Astrocyte (in vitro differentiated cells and primary cell): ENCODE measurements at regions not wholly inside any gene's neighbourhood (a gene's known extent, or its start where the extent isn't known, plus 50 kb on each side); places are given as distances from the start of the nearest gene placed in this dataset.

ENCODE experiments used
- DNase-seq: peaks from one replicate; pipeline ENCODE4 v3.0.0-alpha.2; 2010; ENCODE audit warnings: low read depth
- FAIRE-seq: peaks from 2 replicates; lab custom pipeline; 2011; peaks lifted over from hg19 to GRCh38; lab: Jason Lieb, UNC
- H2AFZ ChIP-seq: 2 replicates; pipeline ENCODE4 v1.6.0; 2012; ENCODE audit warnings: low read depth, low read length, inconsistent platforms
- H3K27ac ChIP-seq: 2 replicates; pipeline ENCODE4 v1.5.1; 2011; ENCODE audit warnings: low read depth, low read length, inconsistent platforms
- H3K27me3 ChIP-seq: 2 replicates; pipeline ENCODE4 v1.6.0; 2011; ENCODE audit warnings: low read length, inconsistent platforms; ENCODE audit not compliant: insufficient read depth
- H3K36me3 ChIP-seq: 2 replicates; pipeline ENCODE4 v1.5.1; 2011; ENCODE audit warnings: low read length, inconsistent platforms; ENCODE audit not compliant: insufficient read depth
- H3K4me1 ChIP-seq: 2 replicates; pipeline ENCODE4 v1.5.1; 2011; ENCODE audit warnings: low read length, inconsistent platforms; ENCODE audit not compliant: insufficient read depth
- H3K4me2 ChIP-seq: 2 replicates; pipeline ENCODE4 v1.6.0; 2012; ENCODE audit warnings: low read length, inconsistent platforms
- H3K4me3 ChIP-seq: 2 replicates; pipeline ENCODE4 v1.5.1; 2011; ENCODE audit warnings: low read depth, mild to moderate bottlenecking, low read length, inconsistent platforms; ENCODE audit not compliant: insufficient read depth
- H3K79me2 ChIP-seq: 2 replicates; pipeline ENCODE4 v1.6.0; 2012; ENCODE audit warnings: mild to moderate bottlenecking, low read length, inconsistent platforms; ENCODE audit not compliant: insufficient read depth
- H3K9ac ChIP-seq: 2 replicates; pipeline ENCODE4 v1.6.0; 2012; ENCODE audit warnings: mild to moderate bottlenecking, low read length, inconsistent platforms
- H3K9me3 ChIP-seq: 2 replicates; pipeline ENCODE4 v1.5.1; 2012; ENCODE audit warnings: low read depth, mild to moderate bottlenecking, low read length, inconsistent platforms; ENCODE audit not compliant: insufficient read depth
- H4K20me1 ChIP-seq: 2 replicates; pipeline ENCODE4 v1.6.0; 2012; ENCODE audit warnings: low read length, inconsistent platforms; ENCODE audit not compliant: insufficient read depth
- H3K27ac Mint-ChIP-seq: one replicate; pipeline ENCODE4 v1.8.0; 2021; ENCODE audit warnings: mild to moderate bottlenecking, mixed read lengths; ENCODE audit not compliant: unreplicated experiment
- H3K27me3 Mint-ChIP-seq: one replicate; pipeline ENCODE4 v1.8.0; 2021; ENCODE audit warnings: low read depth, mixed read lengths; ENCODE audit not compliant: unreplicated experiment
- H3K36me3 Mint-ChIP-seq: one replicate; pipeline ENCODE4 v1.8.0; 2021; ENCODE audit warnings: low read depth, mixed read lengths; ENCODE audit not compliant: unreplicated experiment
- H3K4me1 Mint-ChIP-seq: one replicate; pipeline ENCODE4 v1.8.0; 2021; ENCODE audit warnings: low read depth, mixed read lengths; ENCODE audit not compliant: unreplicated experiment
- H3K4me3 Mint-ChIP-seq: one replicate; pipeline ENCODE4 v1.8.0; 2021; ENCODE audit warnings: mild to moderate bottlenecking, moderate library complexity, mixed read lengths; ENCODE audit not compliant: unreplicated experiment
- H3K9me3 Mint-ChIP-seq: one replicate; pipeline ENCODE4 v1.8.0; 2021; ENCODE audit warnings: mild to moderate bottlenecking, mixed read lengths; ENCODE audit not compliant: unreplicated experiment
- EZH2 ChIP-seq: IDR thresholded peaks from 2 replicates; pipeline ENCODE4 v1.6.1; 2012; ENCODE audit warnings: mild to moderate bottlenecking, low read length, inconsistent platforms; ENCODE audit not compliant: insufficient read depth
- TF ChIP-seq, protein P1 (sequence below): IDR thresholded peaks from 2 replicates; pipeline ENCODE4 v1.5.1; 2011; ENCODE audit warnings: low read depth, mild to moderate bottlenecking, inconsistent platforms, low read length, moderate library complexity; ENCODE audit not compliant: insufficient read depth

GRCh38 chr2:14148216-14148615 is 484.3 kb upstream of the LRATD1 start:
- no peaks in the 10 kb centered on the region for H3K79me2 ChIP-seq
- no peak overlapping the region for H3K4me2 ChIP-seq
- Mint-ChIP-seq H3K4me1 (no peaks in the 10 kb centered on the region), H3K27ac (no peak overlapping the region), H3K36me3 (no peaks in the 10 kb centered on the region), H3K27me3 (no peaks in the 10 kb centered on the region), H3K9me3 (no peaks in the 10 kb centered on the region), H3K4me3 (no peak overlapping the region)
- no peak overlapping the region for H3K4me3 ChIP-seq
- DNase-seq: no peak
- no peak overlapping the region for H3K9ac ChIP-seq
- H4K20me1 ChIP-seq: no peaks in the 10 kb centered on the region
- no peaks in the 10 kb centered on the region for H3K4me1 ChIP-seq
- no peaks in the 10 kb centered on the region for H3K9me3 ChIP-seq
- no peaks in the 10 kb centered on the region for H3K27me3 ChIP-seq
- H2AFZ ChIP-seq: no peak overlapping the region
- TF ChIP-seq EZH2: no peak
- TF ChIP-seq, protein P1, sequence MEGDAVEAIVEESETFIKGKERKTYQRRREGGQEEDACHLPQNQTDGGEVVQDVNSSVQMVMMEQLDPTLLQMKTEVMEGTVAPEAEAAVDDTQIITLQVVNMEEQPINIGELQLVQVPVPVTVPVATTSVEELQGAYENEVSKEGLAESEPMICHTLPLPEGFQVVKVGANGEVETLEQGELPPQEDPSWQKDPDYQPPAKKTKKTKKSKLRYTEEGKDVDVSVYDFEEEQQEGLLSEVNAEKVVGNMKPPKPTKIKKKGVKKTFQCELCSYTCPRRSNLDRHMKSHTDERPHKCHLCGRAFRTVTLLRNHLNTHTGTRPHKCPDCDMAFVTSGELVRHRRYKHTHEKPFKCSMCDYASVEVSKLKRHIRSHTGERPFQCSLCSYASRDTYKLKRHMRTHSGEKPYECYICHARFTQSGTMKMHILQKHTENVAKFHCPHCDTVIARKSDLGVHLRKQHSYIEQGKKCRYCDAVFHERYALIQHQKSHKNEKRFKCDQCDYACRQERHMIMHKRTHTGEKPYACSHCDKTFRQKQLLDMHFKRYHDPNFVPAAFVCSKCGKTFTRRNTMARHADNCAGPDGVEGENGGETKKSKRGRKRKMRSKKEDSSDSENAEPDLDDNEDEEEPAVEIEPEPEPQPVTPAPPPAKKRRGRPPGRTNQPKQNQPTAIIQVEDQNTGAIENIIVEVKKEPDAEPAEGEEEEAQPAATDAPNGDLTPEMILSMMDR: no peak
- H3K27ac ChIP-seq: no peak overlapping the region
- no peaks in the 10 kb centered on the region for H3K36me3 ChIP-seq
- no peak for FAIRE-seq

GRCh38 chr2:14157816-14158215 is 474.7 kb upstream of the LRATD1 start:
- DNase-seq: no peak
- Mint-ChIP-seq H3K4me3 (no peak overlapping the region), H3K36me3 (no peaks in the 10 kb centered on the region), H3K27me3 (no peaks in the 10 kb centered on the region), H3K9me3 (no peaks in the 10 kb centered on the region), H3K4me1 (no peaks in the 10 kb centered on the region), H3K27ac (no peak overlapping the region)
- Histone ChIP-seq H3K36me3 (no peaks in the 10 kb centered on the region), H2AFZ (no peak overlapping the region), H4K20me1 (no peaks in the 10 kb centered on the region), H3K9me3 (no peaks in the 10 kb centered on the region), H3K4me1 (no peaks in the 10 kb centered on the region), H3K4me3 (no peak overlapping the region), H3K27ac (no peak overlapping the region), H3K4me2 (no peak overlapping the region), H3K27me3 (no peaks in the 10 kb centered on the region), H3K79me2 (no peaks in the 10 kb centered on the region), H3K9ac (no peak overlapping the region)
- TF ChIP-seq EZH2: no peak
- TF ChIP-seq, protein P1: no peak
- FAIRE-seq: no peak

DNA sequence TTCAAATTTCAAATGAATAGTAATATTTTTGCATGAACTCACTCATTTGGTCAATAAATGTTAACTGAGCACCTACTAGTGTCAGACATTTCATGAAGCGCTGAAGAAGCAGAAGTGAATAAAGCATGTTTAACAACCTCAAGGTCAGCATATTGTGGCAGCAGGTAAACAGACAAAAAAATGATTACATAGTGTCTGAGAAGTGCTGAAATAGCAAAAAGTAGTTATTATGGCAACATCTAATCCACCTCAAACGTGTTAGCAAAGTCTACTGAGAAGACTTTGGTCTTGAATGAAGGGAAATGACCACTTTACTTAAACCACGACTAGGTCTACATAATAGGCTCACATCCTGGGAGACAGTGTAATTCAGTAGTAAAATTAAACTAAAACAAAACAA is 452.2 kb upstream of the LRATD1 start:
- Histone ChIP-seq H3K36me3 (no peaks in the 10 kb centered on the region), H3K79me2 (no peaks in the 10 kb centered on the region), H2AFZ (no peak overlapping the region), H3K4me2 (no peak overlapping the region), H3K9me3 (peaks cover 3% of the 10 kb centered on the region), H3K4me1 (no peaks in the 10 kb centered on the region), H3K27ac (no peak overlapping the region), H3K27me3 (no peaks in the 10 kb centered on the region), H4K20me1 (no peaks in the 10 kb centered on the region), H3K9ac (no peak overlapping the region), H3K4me3 (no peak overlapping the region)
- H3K4me1 Mint-ChIP-seq: no peaks in the 10 kb centered on the region
- no peak overlapping the region for H3K27ac Mint-ChIP-seq
- H3K9me3 Mint-ChIP-seq: no peaks in the 10 kb centered on the region
- DNase-seq (no peak), FAIRE-seq (no peak)
- no peaks in the 10 kb centered on the region for H3K27me3 Mint-ChIP-seq
- no peaks in the 10 kb centered on the region for H3K36me3 Mint-ChIP-seq
- TF ChIP-seq EZH2: no peak
- TF ChIP-seq, protein P1: no peak
- no peak overlapping the region for H3K4me3 Mint-ChIP-seq
